GM23338 (cell line): ENCODE measurements at regions not wholly inside any gene's neighbourhood (a gene's known extent, or its start where the extent isn't known, plus 50 kb on each side); places are given as distances from the start of the nearest gene placed in this dataset.

Experiments
- ATAC-seq: fragments of 200-7000 bp; cut with Tn5 transposase; 3 replicates; pipeline ENCODE4 v1.9.1; 2020
- DNase-seq: peaks from one replicate; pipeline ENCODE4 v3.0.0-alpha.2; 2015; ENCODE audit warnings: low spot score
- H2AFZ ChIP-seq: fragments of 200-600 bp; sonication (generic); 2 replicates; pipeline ENCODE4 v1.8.0; 2016; ENCODE audit warnings: antibody characterized with exemption, mild to moderate bottlenecking, moderate library complexity
- H3F3A ChIP-seq: fragments of 200-600 bp; sonication (generic); replicated peaks from 2 replicates; pipeline ENCODE4 v1.8.0; 2017; ENCODE audit warnings: antibody characterized with exemption, mixed run types, low read depth
- H3K27ac ChIP-seq: fragments of 200-600 bp; sonication (generic); 2 replicates; pipeline ENCODE4 v1.6.1; 2016; ENCODE audit warnings: low read depth
- H3K27me3 ChIP-seq: fragments of 200-600 bp; sonication (generic); 2 replicates; pipeline ENCODE4 v1.8.0; 2016; ENCODE audit warnings: mild to moderate bottlenecking, mixed run types, moderate library complexity; ENCODE audit not compliant: insufficient read depth
- H3K36me3 ChIP-seq: fragments of 200-600 bp; sonication (generic); 2 replicates; pipeline ENCODE4 v1.8.0; 2016; ENCODE audit warnings: mild to moderate bottlenecking; ENCODE audit not compliant: insufficient read depth
- H3K4me1 ChIP-seq: fragments of 200-600 bp; sonication (generic); 2 replicates; pipeline ENCODE4 v1.8.0; 2016; ENCODE audit warnings: mild to moderate bottlenecking, moderate library complexity; ENCODE audit not compliant: insufficient read depth
- H3K4me2 ChIP-seq: fragments of 200-600 bp; sonication (generic); 2 replicates; pipeline ENCODE4 v1.7.1; 2017; ENCODE audit warnings: mixed run types
- H3K4me3 ChIP-seq: fragments of 200-600 bp; sonication (generic); 2 replicates; pipeline ENCODE4 v1.6.1; 2016; ENCODE audit warnings: mixed run types
- H3K79me2 ChIP-seq: fragments of 200-600 bp; sonication (generic); replicated peaks from 2 replicates; pipeline ENCODE4 v1.8.0; 2017; ENCODE audit warnings: mild to moderate bottlenecking; ENCODE audit not compliant: insufficient read depth
- H3K9me2 ChIP-seq: fragments of 200-600 bp; sonication (generic); 2 replicates; pipeline ENCODE4 v1.8.0; 2017; ENCODE audit not compliant: insufficient read depth
- H4K20me1 ChIP-seq: fragments of 200-600 bp; sonication (generic); replicated peaks from 2 replicates; pipeline ENCODE4 v1.8.0; 2017; ENCODE audit warnings: mild to moderate bottlenecking; ENCODE audit not compliant: insufficient read depth
- H3K27ac Mint-ChIP-seq: 2 replicates; pipeline ENCODE4 v1.8.0; 2020; ENCODE audit warnings: inconsistent platforms, mild to moderate bottlenecking, moderate library complexity, mixed read lengths
- H3K27me3 Mint-ChIP-seq: 3 replicates; pipeline ENCODE4 v1.8.0; 2022; ENCODE audit warnings: low read depth, mild to moderate bottlenecking, moderate library complexity, mixed read lengths, inconsistent platforms; ENCODE audit not compliant: insufficient read depth, poor library complexity
- H3K36me3 Mint-ChIP-seq: 3 replicates; pipeline ENCODE4 v1.8.0; 2021; ENCODE audit warnings: low read depth, mild to moderate bottlenecking, inconsistent platforms, moderate library complexity, mixed read lengths
- H3K4me1 Mint-ChIP-seq: 3 replicates; pipeline ENCODE4 v1.8.0; 2020; ENCODE audit warnings: mild to moderate bottlenecking, inconsistent platforms, mixed read lengths
- H3K4me3 Mint-ChIP-seq: 3 replicates; pipeline ENCODE4 v1.8.0; 2021; ENCODE audit warnings: moderate library complexity, mild to moderate bottlenecking, inconsistent platforms, mixed read lengths
- H3K9me3 Mint-ChIP-seq: 3 replicates; pipeline ENCODE4 v1.8.0; 2020; ENCODE audit warnings: moderate library complexity, mild to moderate bottlenecking, inconsistent platforms, mixed read lengths
- CREB1 ChIP-seq: fragments of 250-450 bp; sonication (Bioruptor Pico); IDR thresholded peaks from 2 replicates; pipeline ENCODE4 v1.5.0; 2020; ENCODE audit warnings: low read depth, mild to moderate bottlenecking, moderate library complexity
- CTCF ChIP-seq, 2 experiments: fragments of 200-600 bp in 1 of 2; sonication (generic) in 1 of 2; conservative IDR thresholded peaks; 2 replicates each; pipeline versions ENCODE4 v1.5.1 to v1.6.1; 2016 to 2017; ENCODE audit warnings: antibody characterized with exemption in 2 of 2, low read depth in 2 of 2, mild to moderate bottlenecking in 2 of 2, moderate library complexity in 1 of 2
- ETS1 ChIP-seq: IDR thresholded peaks from 2 replicates; pipeline ENCODE4 v1.6.1; 2016; ENCODE audit warnings: antibody characterized with exemption
- EZH2 ChIP-seq: fragments of 200-600 bp; sonication (generic); IDR thresholded peaks from one replicate; pipeline ENCODE4 v1.8.0; 2017; ENCODE audit warnings: antibody characterized with exemption, mild to moderate bottlenecking, low read depth; ENCODE audit not compliant: unreplicated experiment
- EZH2phosphoT487 ChIP-seq: fragments of 200-600 bp; sonication (generic); IDR thresholded peaks from one replicate; pipeline ENCODE4 v1.8.1; 2018; ENCODE audit warnings: antibody characterized with exemption; ENCODE audit not compliant: unreplicated experiment
- JUNB ChIP-seq: IDR thresholded peaks from one replicate; pipeline ENCODE4 v1.6.1; 2016; ENCODE audit warnings: antibody characterized with exemption; ENCODE audit not compliant: unreplicated experiment
- NANOG ChIP-seq: IDR thresholded peaks from 2 replicates; pipeline ENCODE4 v1.6.1; 2016; ENCODE audit warnings: antibody characterized with exemption, borderline replicate concordance
- POLR2AphosphoS5 ChIP-seq: IDR thresholded peaks from 2 replicates; pipeline ENCODE4 v1.6.1; 2016; ENCODE audit warnings: antibody characterized with exemption, low read depth
- REST ChIP-seq: IDR thresholded peaks from one replicate; pipeline ENCODE4 v1.6.1; 2018; ENCODE audit warnings: antibody characterized with exemption; ENCODE audit not compliant: unreplicated experiment
- STAT1 ChIP-seq: IDR thresholded peaks from one replicate; pipeline ENCODE4 v1.6.1; 2016; ENCODE audit warnings: antibody characterized with exemption; ENCODE audit not compliant: unreplicated experiment
- ZNF114 ChIP-seq: fragments of 250-450 bp; sonication (Bioruptor Pico); IDR thresholded peaks from 2 replicates; pipeline ENCODE4 v1.5.0; 2020; ENCODE audit warnings: mild to moderate bottlenecking, moderate library complexity
- ZNF331 ChIP-seq: fragments of 250-450 bp; sonication (Bioruptor Pico); IDR thresholded peaks from 2 replicates; pipeline ENCODE4 v1.5.0; 2020; ENCODE audit warnings: low read depth, mild to moderate bottlenecking, moderate library complexity
- ZNF462 ChIP-seq: fragments of 250-450 bp; sonication (Bioruptor Pico); IDR thresholded peaks from 2 replicates; pipeline ENCODE4 v1.5.0; 2020; ENCODE audit warnings: mild to moderate bottlenecking, moderate library complexity

GRCh38 chr6:40733290-40733689 lies 146.1 kb upstream of the LRFN2 start:
- no peak for TF ChIP-seq ZNF462 (CRISPR knock-in tag)
- TF ChIP-seq REST, result no peak
- TF ChIP-seq JUNB, result no peak
- no peak for TF ChIP-seq EZH2phosphoT487
- no peak for TF ChIP-seq ETS1
- TF ChIP-seq ZNF114 (CRISPR knock-in tag), result no peak
- TF ChIP-seq CTCF (conservative IDR thresholded peaks at IDR 0.05; ENCODE audit: low read depth in 2 of 2), result no peak
- no peak for TF ChIP-seq POLR2AphosphoS5
- no peak for TF ChIP-seq STAT1
- no peak for TF ChIP-seq EZH2
- TF ChIP-seq ZNF331 (CRISPR knock-in tag), result no peak
- no peak for TF ChIP-seq CREB1 (CRISPR knock-in tag)
- no peak for TF ChIP-seq NANOG

More at GRCh38 chr6:40733290-40733689, 146.1 kb upstream of the LRFN2 start:
- Mint-ChIP-seq H3K4me1 (peaks cover 18% of the 10 kb centered on the region), H3K36me3 (no peaks in the 10 kb centered on the region), H3K27me3 (peaks cover 12% of the 10 kb centered on the region), H3K9me3 (no peaks in the 10 kb centered on the region), H3K27ac (no peak overlapping the region), H3K4me3 (no peak overlapping the region)
- ATAC-seq, result no peak
- no peaks in the 10 kb centered on the region for H3K36me3 ChIP-seq
- H3K4me1 ChIP-seq, result peaks cover 19% of the 10 kb centered on the region
- H2AFZ ChIP-seq, result no peak overlapping the region
- no peak overlapping the region for H3K4me2 ChIP-seq
- no peak for DNase-seq
- H3K79me2 ChIP-seq, result no peaks in the 10 kb centered on the region
- no peak overlapping the region for H3K4me3 ChIP-seq
- no peak overlapping the region for H3K27ac ChIP-seq
- no peaks in the 10 kb centered on the region for H3F3A ChIP-seq
- H3K27me3 ChIP-seq, result no peaks in the 10 kb centered on the region
- H3K9me2 ChIP-seq, result no peaks in the 10 kb centered on the region
- no peaks in the 10 kb centered on the region for H4K20me1 ChIP-seq
